ENCODE measurements at regions not wholly inside any gene's neighbourhood (a gene's known extent, or its start where the extent isn't known, plus 50 kb on each side); places are given as distances from the start of the nearest gene placed in this dataset.

GRCh38 chr17:71899317-71899716 lies 221.5 kb upstream of the SOX9 start:
- H3K4me3 ChIP-seq (ENCODE audit: low read depth in 1 of 3, low read length in 3 of 3): no peak overlapping the region
- H3K27me3 ChIP-seq (ENCODE audit: control insufficient read depth in 4 of 4, insufficient read depth in 4 of 4, low read length in 3 of 4): peaks cover 0 to 7% (median 0%) of the 10 kb centered on the region in 4 donors
- peaks cover 0 to 3% (median 0%) of the 10 kb centered on the region in 4 donors for H3K4me1 ChIP-seq (ENCODE audit: control insufficient read depth in 4 of 4, insufficient read depth in 4 of 4, low read length in 3 of 4)
- no peak for TF ChIP-seq TAF1 (conservative IDR thresholded peaks at IDR 0.05)
- TF ChIP-seq, protein P1, sequence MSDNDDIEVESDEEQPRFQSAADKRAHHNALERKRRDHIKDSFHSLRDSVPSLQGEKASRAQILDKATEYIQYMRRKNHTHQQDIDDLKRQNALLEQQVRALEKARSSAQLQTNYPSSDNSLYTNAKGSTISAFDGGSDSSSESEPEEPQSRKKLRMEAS (IDR thresholded peaks at IDR 0.05): no peak
- no peak for TF ChIP-seq NR2F2 (IDR thresholded peaks at IDR 0.05)
- no peak for TF ChIP-seq SP1 (IDR thresholded peaks at IDR 0.05)
- no peak for TF ChIP-seq RAD21 (IDR thresholded peaks at IDR 0.05)
- peaks cover 0 to 12% (median 0%) of the 10 kb centered on the region in 4 donors for H3K9me3 ChIP-seq (ENCODE audit: control insufficient read depth in 4 of 4, low read length in 3 of 4)
- DNase-seq (ENCODE audit: low spot score): no peak
- no peak overlapping the region for H3K27ac ChIP-seq (ENCODE audit: low read depth in 1 of 2, low read length in 2 of 2)
- H3K36me3 ChIP-seq (ENCODE audit: control insufficient read depth in 4 of 4, insufficient read depth in 3 of 4, low read depth in 1 of 4, low read length in 3 of 4): no peaks in the 10 kb centered on the region
- no peak overlapping the region for H3K9ac ChIP-seq (ENCODE audit: low read depth in 1 of 2, low read length in 2 of 2)
- 84% methylated on average over 4 of the region's 4 CpGs for WGBS

- Histone ChIP-seq H3K27ac (ENCODE audit: low read depth in 1 of 2, low read length in 2 of 2) (no peak overlapping the region), H3K4me3 (ENCODE audit: low read depth in 1 of 3, low read length in 3 of 3) (no peak overlapping the region), H3K27me3 (ENCODE audit: control insufficient read depth in 4 of 4, insufficient read depth in 4 of 4, low read length in 3 of 4) (peaks cover 0 to 5% (median 0%) of the 10 kb centered on the region in 4 donors), H3K36me3 (ENCODE audit: control insufficient read depth in 4 of 4, insufficient read depth in 3 of 4, low read depth in 1 of 4, low read length in 3 of 4) (no peaks in the 10 kb centered on the region), H3K9me3 (ENCODE audit: control insufficient read depth in 4 of 4, low read length in 3 of 4) (peaks cover 0 to 12% (median 0%) of the 10 kb centered on the region in 4 donors), H3K9ac (ENCODE audit: low read depth in 1 of 2, low read length in 2 of 2) (no peak overlapping the region), H3K4me1 (ENCODE audit: control insufficient read depth in 4 of 4, insufficient read depth in 4 of 4, low read length in 3 of 4) (peaks cover 0 to 3% (median 0%) of the 10 kb centered on the region in 4 donors)
- DNase-seq (ENCODE audit: low spot score): no peak
- TF ChIP-seq GABPA (IDR thresholded peaks at IDR 0.05 in 1 of 2, conservative IDR thresholded peaks at IDR 0.05 in 1 of 2): no peak
- no peak for TF ChIP-seq RAD21 (IDR thresholded peaks at IDR 0.05)
- no peak for TF ChIP-seq RXRA (IDR thresholded peaks at IDR 0.05)
- no peak for TF ChIP-seq EGR1 (IDR thresholded peaks at IDR 0.05; ENCODE audit: low read depth in 2 of 2)
- no peak for TF ChIP-seq SP1 (IDR thresholded peaks at IDR 0.05)
- no peak for TF ChIP-seq FOXA1 (IDR thresholded peaks at IDR 0.05)
- no peak for TF ChIP-seq HNF4G (IDR thresholded peaks at IDR 0.05)
- TF ChIP-seq, protein P2, sequence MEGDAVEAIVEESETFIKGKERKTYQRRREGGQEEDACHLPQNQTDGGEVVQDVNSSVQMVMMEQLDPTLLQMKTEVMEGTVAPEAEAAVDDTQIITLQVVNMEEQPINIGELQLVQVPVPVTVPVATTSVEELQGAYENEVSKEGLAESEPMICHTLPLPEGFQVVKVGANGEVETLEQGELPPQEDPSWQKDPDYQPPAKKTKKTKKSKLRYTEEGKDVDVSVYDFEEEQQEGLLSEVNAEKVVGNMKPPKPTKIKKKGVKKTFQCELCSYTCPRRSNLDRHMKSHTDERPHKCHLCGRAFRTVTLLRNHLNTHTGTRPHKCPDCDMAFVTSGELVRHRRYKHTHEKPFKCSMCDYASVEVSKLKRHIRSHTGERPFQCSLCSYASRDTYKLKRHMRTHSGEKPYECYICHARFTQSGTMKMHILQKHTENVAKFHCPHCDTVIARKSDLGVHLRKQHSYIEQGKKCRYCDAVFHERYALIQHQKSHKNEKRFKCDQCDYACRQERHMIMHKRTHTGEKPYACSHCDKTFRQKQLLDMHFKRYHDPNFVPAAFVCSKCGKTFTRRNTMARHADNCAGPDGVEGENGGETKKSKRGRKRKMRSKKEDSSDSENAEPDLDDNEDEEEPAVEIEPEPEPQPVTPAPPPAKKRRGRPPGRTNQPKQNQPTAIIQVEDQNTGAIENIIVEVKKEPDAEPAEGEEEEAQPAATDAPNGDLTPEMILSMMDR (IDR thresholded peaks at IDR 0.05; ENCODE audit: low read depth, low read length, missing input control): no peak
- TF ChIP-seq REST (IDR thresholded peaks at IDR 0.05): no peak
- no peak for TF ChIP-seq FOXA2 (IDR thresholded peaks at IDR 0.05)
- TF ChIP-seq JUND (IDR thresholded peaks at IDR 0.05): no peak
- no peak for TF ChIP-seq NR2F2 (IDR thresholded peaks at IDR 0.05)
- TF ChIP-seq, protein P3, sequence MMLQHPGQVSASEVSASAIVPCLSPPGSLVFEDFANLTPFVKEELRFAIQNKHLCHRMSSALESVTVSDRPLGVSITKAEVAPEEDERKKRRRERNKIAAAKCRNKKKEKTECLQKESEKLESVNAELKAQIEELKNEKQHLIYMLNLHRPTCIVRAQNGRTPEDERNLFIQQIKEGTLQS (IDR thresholded peaks at IDR 0.05): no peak
- TF ChIP-seq HNF4A (conservative IDR thresholded peaks at IDR 0.05): no peak
- TF ChIP-seq, protein P4, sequence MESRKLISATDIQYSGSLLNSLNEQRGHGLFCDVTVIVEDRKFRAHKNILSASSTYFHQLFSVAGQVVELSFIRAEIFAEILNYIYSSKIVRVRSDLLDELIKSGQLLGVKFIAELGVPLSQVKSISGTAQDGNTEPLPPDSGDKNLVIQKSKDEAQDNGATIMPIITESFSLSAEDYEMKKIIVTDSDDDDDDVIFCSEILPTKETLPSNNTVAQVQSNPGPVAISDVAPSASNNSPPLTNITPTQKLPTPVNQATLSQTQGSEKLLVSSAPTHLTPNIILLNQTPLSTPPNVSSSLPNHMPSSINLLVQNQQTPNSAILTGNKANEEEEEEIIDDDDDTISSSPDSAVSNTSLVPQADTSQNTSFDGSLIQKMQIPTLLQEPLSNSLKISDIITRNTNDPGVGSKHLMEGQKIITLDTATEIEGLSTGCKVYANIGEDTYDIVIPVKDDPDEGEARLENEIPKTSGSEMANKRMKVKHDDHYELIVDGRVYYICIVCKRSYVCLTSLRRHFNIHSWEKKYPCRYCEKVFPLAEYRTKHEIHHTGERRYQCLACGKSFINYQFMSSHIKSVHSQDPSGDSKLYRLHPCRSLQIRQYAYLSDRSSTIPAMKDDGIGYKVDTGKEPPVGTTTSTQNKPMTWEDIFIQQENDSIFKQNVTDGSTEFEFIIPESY (IDR thresholded peaks at IDR 0.05): no peak
- TF ChIP-seq, protein P1 (IDR thresholded peaks at IDR 0.05): no peak
- 84% methylated on average over 6 of the region's 6 CpGs for WGBS
Measured at GRCh38 chr17:71900621-71901229, 220.1 kb upstream of the SOX9 start.

Measured in liver (tissue), 8 donors.